GM10248 (cell line): ENCODE measurements at regions not wholly inside any gene's neighbourhood (a gene's known extent, or its start where the extent isn't known, plus 50 kb on each side); places are given as distances from the start of the nearest gene placed in this dataset.

Experiments
- CTCF ChIA-PET: fragments of 300-600 bp; sonication (Branson Sonifier 250); formaldehyde crosslinking; extraction: SDS; loops from one replicate; lab custom pipeline; 2021; ENCODE audit warnings: antibody characterized with exemption; lab: Yijun Ruan, JAX
- POLR2A ChIA-PET: fragments of 350-650 bp; sonication (Branson Sonifier 250); formaldehyde crosslinking; extraction: SDS; loops from one replicate; lab custom pipeline; 2020; ENCODE audit warnings: antibody characterized with exemption; lab: Yijun Ruan, JAX
- DNase-seq: peaks from one replicate; pipeline ENCODE4 v3.0.0; 2012; ENCODE audit errors: extremely low spot score
- CTCF ChIP-seq: IDR thresholded peaks from 2 replicates; pipeline ENCODE4 v1.5.1; 2012; ENCODE audit warnings: mild to moderate bottlenecking, low read depth; ENCODE audit errors: extremely low read depth, missing control alignments, control extremely low read depth

- POLR2A ChIA-PET: no interaction called here
- TF ChIP-seq CTCF: no peak
- no peak for DNase-seq
- CTCF ChIA-PET: interaction anchor here (1.4 kb wide), 1 partner anchor 10 kb away, joined by 7 read pairs; no protein-coding TSS in a partner anchor
Observed at GRCh38 chrX:130550351-130550750, 148.6 kb downstream of the RBMX2 start.

- DNase-seq: no peak
- ChIA-PET POLR2A (no interaction called here), CTCF (interaction anchor here (0.7 to 1.5 kb wide), 3 partner anchors 13 to 222 kb away, joined by 3 to 5 read pairs (median 3); no protein-coding TSS in a partner anchor)
- TF ChIP-seq CTCF: no peak
Observed at GRCh38 chrX:130552444-130553073, 150.8 kb downstream of the RBMX2 start.

GRCh38 chrX:130555341-130555740 is 153.6 kb downstream of the RBMX2 start:
- CTCF ChIA-PET: no interaction called here

GRCh38 chrX:130555757-130556156 is 154.0 kb downstream of the RBMX2 start:
- ChIA-PET POLR2A (no interaction called here), CTCF (no interaction called here)
- no peak for TF ChIP-seq CTCF
- no peak for DNase-seq

More at GRCh38 chrX:130555341-130555740, 153.6 kb downstream of the RBMX2 start:
- no peak for DNase-seq
- POLR2A ChIA-PET: no interaction called here
- TF ChIP-seq CTCF: no peak

GRCh38 chrX:130556951-130557350 is 155.2 kb downstream of the RBMX2 start:
- CTCF ChIA-PET: no interaction called here
- TF ChIP-seq CTCF: no peak
- POLR2A ChIA-PET: no interaction called here
- DNase-seq: no peak

- CTCF ChIA-PET: no interaction called here
Observed at GRCh38 chrX:130560544-130560943, 158.8 kb downstream of the RBMX2 start.

More at GRCh38 chrX:130560544-130560943, 158.8 kb downstream of the RBMX2 start:
- DNase-seq: no peak
- POLR2A ChIA-PET: no interaction called here
- TF ChIP-seq CTCF: no peak
